ENCODE measurements at regions not wholly inside any gene's neighbourhood (a gene's known extent, or its start where the extent isn't known, plus 50 kb on each side); places are given as distances from the start of the nearest gene placed in this dataset.

DNA sequence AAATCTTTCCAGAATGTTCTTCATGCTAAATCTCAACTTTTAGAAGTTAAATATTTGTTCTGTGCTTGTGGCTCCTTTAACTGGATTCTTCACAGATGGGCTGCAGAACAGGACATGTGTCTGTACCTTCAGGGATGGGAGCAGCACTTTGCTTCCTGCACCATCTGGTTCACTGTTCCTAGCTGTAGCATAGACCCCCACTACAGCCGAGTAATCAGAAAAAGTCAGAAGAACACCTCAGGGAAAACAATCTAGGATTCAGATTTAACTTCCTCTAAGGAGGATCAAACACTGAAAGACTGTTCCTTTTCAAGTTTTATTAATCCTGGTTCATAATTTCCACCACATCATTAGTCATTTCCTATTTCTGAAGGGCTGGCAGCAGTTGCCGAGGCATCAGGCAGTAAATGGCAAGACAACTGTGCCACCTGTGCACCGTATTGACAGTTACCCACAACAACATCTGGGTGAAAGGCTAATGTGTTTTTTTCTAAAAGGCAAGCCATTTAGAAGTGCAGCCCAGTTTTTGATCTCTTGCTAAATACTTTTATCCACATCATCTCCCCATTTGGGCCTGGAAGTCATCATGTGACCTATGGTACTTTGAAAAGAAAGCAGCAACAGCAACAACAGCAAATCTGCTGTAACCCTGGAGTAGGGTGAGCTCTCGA, 212.8 kb upstream of the BMP4 start:
- H3K27me3 Mint-ChIP-seq (ENCODE audit: low read depth), result no peaks in the 10 kb centered on the region
- no peaks in the 10 kb centered on the region for H3K9me3 Mint-ChIP-seq
- no peak for DNase-seq (ENCODE audit: low spot score in 2 of 2, unreplicated experiment in 2 of 2)
- no peak overlapping the region for H3K4me3 Mint-ChIP-seq
- TF ChIP-seq, protein P1, sequence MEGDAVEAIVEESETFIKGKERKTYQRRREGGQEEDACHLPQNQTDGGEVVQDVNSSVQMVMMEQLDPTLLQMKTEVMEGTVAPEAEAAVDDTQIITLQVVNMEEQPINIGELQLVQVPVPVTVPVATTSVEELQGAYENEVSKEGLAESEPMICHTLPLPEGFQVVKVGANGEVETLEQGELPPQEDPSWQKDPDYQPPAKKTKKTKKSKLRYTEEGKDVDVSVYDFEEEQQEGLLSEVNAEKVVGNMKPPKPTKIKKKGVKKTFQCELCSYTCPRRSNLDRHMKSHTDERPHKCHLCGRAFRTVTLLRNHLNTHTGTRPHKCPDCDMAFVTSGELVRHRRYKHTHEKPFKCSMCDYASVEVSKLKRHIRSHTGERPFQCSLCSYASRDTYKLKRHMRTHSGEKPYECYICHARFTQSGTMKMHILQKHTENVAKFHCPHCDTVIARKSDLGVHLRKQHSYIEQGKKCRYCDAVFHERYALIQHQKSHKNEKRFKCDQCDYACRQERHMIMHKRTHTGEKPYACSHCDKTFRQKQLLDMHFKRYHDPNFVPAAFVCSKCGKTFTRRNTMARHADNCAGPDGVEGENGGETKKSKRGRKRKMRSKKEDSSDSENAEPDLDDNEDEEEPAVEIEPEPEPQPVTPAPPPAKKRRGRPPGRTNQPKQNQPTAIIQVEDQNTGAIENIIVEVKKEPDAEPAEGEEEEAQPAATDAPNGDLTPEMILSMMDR (IDR thresholded peaks at IDR 0.05; ENCODE audit: unreplicated experiment), result no peak
- H3K4me1 Mint-ChIP-seq, result peaks cover 32% of the 10 kb centered on the region
- H3K27ac Mint-ChIP-seq, result no peak overlapping the region
- no peaks in the 10 kb centered on the region for H3K36me3 Mint-ChIP-seq

DNA sequence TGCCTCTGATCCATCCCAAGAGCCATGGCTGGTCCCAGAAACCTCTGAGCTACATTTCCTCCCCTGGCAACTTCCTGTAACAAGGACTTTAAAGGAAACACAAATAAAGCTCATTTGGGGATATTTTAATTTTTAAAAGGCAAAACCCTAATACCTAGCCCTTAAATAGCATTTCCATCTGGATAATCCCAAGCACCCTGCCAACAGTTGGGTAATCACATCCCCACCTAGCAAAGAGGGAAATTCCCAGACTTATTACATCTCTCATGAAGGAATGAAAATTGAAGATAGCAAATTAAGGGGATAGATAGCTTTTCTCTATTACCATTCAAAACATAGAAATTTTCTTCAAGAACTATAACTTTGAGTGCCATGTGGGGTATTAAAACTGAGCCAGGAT, 213.7 kb upstream of the BMP4 start:
- Mint-ChIP-seq H3K27ac (no peak overlapping the region), H3K4me1 (peaks cover 39% of the 10 kb centered on the region), H3K36me3 (no peaks in the 10 kb centered on the region), H3K27me3 (ENCODE audit: low read depth) (no peaks in the 10 kb centered on the region), H3K9me3 (no peaks in the 10 kb centered on the region), H3K4me3 (no peak overlapping the region)
- TF ChIP-seq, protein P1 (IDR thresholded peaks at IDR 0.05; ENCODE audit: unreplicated experiment), result no peak
- DNase-seq (ENCODE audit: low spot score in 2 of 2, unreplicated experiment in 2 of 2), result no peak

DNA sequence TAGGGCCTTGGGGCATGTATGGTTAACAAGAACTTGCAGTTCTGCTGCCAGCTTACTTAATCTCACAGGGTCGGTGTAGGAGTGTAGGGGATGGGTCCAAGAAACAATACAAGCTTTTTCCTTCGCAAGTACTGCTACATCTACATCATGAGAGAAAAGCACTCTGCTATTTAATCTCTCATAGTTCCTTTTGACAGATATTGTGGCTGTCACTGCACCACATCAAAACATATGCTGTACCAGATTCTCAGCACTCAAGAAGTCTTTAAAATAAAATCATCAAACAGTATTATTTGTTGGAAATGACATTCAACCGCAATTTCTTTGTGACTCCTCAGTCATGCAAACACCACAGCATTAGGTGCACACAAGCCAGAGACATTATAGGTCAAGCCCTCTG, 215.5 kb upstream of the BMP4 start:
- Mint-ChIP-seq H3K36me3 (no peaks in the 10 kb centered on the region), H3K9me3 (no peaks in the 10 kb centered on the region), H3K4me1 (peaks cover 49% of the 10 kb centered on the region), H3K4me3 (no peak overlapping the region), H3K27me3 (ENCODE audit: low read depth) (no peaks in the 10 kb centered on the region), H3K27ac (no peak overlapping the region)
- TF ChIP-seq, protein P1 (IDR thresholded peaks at IDR 0.05; ENCODE audit: unreplicated experiment), result no peak
- no peak for DNase-seq (ENCODE audit: low spot score in 2 of 2, unreplicated experiment in 2 of 2)

DNA sequence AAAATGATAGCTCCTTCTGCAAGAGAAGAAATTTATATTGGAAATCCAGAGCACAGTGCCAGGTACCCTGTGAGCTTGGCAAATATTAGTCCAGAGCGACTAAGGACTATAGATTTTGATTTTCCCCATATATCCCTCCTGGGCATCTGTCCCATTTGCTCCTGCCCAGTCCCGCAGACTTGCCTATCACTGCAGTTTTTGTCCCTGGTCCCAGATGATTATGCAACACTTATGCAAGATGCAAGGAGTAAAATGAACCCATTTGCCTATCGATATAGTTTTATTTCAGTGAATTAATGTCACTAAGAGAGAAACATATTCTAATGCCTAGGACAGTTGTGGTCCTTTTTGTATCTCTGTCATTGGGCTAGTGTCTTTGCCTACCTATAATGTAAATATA, 215.9 kb upstream of the BMP4 start:
- Mint-ChIP-seq H3K9me3 (no peaks in the 10 kb centered on the region), H3K4me1 (peaks cover 54% of the 10 kb centered on the region), H3K36me3 (no peaks in the 10 kb centered on the region), H3K4me3 (no peak overlapping the region), H3K27ac (no peak overlapping the region), H3K27me3 (ENCODE audit: low read depth) (no peaks in the 10 kb centered on the region)
- DNase-seq (ENCODE audit: low spot score in 2 of 2, unreplicated experiment in 2 of 2), result no peak
- TF ChIP-seq, protein P1 (IDR thresholded peaks at IDR 0.05; ENCODE audit: unreplicated experiment), result no peak

DNA sequence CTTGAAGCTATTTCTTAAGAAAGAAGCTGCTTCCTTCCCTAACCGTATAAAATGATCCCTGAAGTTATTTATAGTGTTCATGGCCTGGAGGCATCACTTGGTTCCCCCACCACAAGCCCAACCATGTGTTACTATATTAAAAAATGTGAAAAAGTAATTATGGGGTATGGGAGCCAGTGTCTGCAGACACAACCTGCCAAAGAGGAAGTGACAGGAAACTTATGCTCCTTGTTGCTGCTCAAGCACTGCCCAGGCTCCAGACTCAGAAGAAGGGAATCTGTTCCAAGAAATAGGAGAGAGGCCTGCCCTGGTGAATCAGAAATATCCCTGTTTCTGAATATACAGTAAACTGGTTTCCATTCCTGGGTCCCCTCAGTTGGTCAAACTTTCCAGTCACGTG, 217.2 kb upstream of the BMP4 start:
- Mint-ChIP-seq H3K4me1 (peaks cover 62% of the 10 kb centered on the region), H3K27ac (peak overlapping the region; percentile 13), H3K36me3 (no peaks in the 10 kb centered on the region), H3K4me3 (no peak overlapping the region), H3K27me3 (ENCODE audit: low read depth) (no peaks in the 10 kb centered on the region), H3K9me3 (no peaks in the 10 kb centered on the region)
- TF ChIP-seq, protein P1 (IDR thresholded peaks at IDR 0.05; ENCODE audit: unreplicated experiment), result no peak
- no peak for DNase-seq (ENCODE audit: low spot score in 2 of 2, unreplicated experiment in 2 of 2)

DNA sequence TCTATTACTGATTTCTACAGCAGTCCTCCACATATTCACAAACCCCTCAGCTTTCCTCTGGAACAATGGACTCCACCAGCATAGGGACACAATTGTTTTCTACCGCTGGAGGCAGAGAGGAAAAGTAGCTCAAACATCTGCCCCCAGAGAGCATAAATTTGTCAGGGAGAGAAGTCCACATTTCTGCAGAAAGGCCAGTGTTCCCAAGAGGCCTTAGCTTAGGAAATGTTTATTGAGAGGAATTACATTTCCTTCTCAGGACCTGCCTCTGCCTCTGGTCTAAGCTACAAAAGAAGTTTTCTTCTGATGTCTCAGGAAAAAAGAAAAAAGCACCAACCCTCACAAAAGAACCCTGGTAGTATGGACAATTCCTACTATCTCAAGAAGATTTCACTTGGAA, 217.8 kb upstream of the BMP4 start:
- H3K4me3 Mint-ChIP-seq, result no peak overlapping the region
- DNase-seq (ENCODE audit: low spot score in 2 of 2, unreplicated experiment in 2 of 2), result no peak
- no peaks in the 10 kb centered on the region for H3K27me3 Mint-ChIP-seq (ENCODE audit: low read depth)
- H3K27ac Mint-ChIP-seq, result peak overlapping the region; percentile 13
- no peaks in the 10 kb centered on the region for H3K9me3 Mint-ChIP-seq
- H3K36me3 Mint-ChIP-seq, result no peaks in the 10 kb centered on the region
- TF ChIP-seq, protein P1 (IDR thresholded peaks at IDR 0.05; ENCODE audit: unreplicated experiment), result no peak
- H3K4me1 Mint-ChIP-seq, result peaks cover 62% of the 10 kb centered on the region

All from mesothelial cell of epicardium (in vitro differentiated cells).